GM12878 (cell line): ENCODE measurements at regions not wholly inside any gene's neighbourhood (a gene's known extent, or its start where the extent isn't known, plus 50 kb on each side); places are given as distances from the start of the nearest gene placed in this dataset.

Source experiments
- BCL3 ChIP-seq: IDR thresholded peaks from 2 replicates; pipeline ENCODE4 v1.6.1; 2011; ENCODE audit warnings: borderline replicate concordance, low read depth, mild to moderate bottlenecking, moderate library complexity, low read length; ENCODE audit not compliant: insufficient read depth, poor library complexity, severe bottlenecking
- ELK1 ChIP-seq: IDR thresholded peaks from 2 replicates; pipeline ENCODE4 v1.6.1; 2012; ENCODE audit warnings: low read depth, low read length, improper control_type of control experiment
- IRF3 ChIP-seq: fragments of 450-650 bp; IDR thresholded peaks from 2 replicates; pipeline ENCODE4 v1.6.1; 2014; ENCODE audit warnings: mild to moderate bottlenecking
- MYC ChIP-seq: IDR thresholded peaks from 2 replicates; pipeline ENCODE4 v1.6.1; 2011; ENCODE audit warnings: mild to moderate bottlenecking, low read length, moderate library complexity, inconsistent platforms; ENCODE audit not compliant: insufficient read depth, insufficient replicate concordance, insufficient read length, severe bottlenecking
- NBN ChIP-seq: fragments of 450-650 bp; IDR thresholded peaks from 2 replicates; pipeline ENCODE4 v1.6.1; 2016
- NR2C2 ChIP-seq: IDR thresholded peaks from 2 replicates; pipeline ENCODE4 v1.6.1; 2011; ENCODE audit warnings: borderline replicate concordance, low read depth; ENCODE audit not compliant: control insufficient read depth, insufficient read length
- PAX8 ChIP-seq: fragments of 450-650 bp; IDR thresholded peaks from 2 replicates; pipeline ENCODE4 v1.6.1; 2017; ENCODE audit warnings: mild to moderate bottlenecking, moderate library complexity
- PBX3 ChIP-seq: IDR thresholded peaks from 2 replicates; pipeline ENCODE4 v1.6.1; 2011; ENCODE audit warnings: mild to moderate bottlenecking, low read depth, low read length, moderate library complexity; ENCODE audit not compliant: insufficient replicate concordance
- PKNOX1 ChIP-seq: fragments of 450-650 bp; IDR thresholded peaks from 2 replicates; pipeline ENCODE4 v1.6.1; 2016; ENCODE audit warnings: mild to moderate bottlenecking
- POLR2A ChIP-seq: IDR thresholded peaks from 2 replicates; pipeline ENCODE4 v1.6.1; 2011; ENCODE audit warnings: low read depth, mild to moderate bottlenecking, low read length
- SIX5 ChIP-seq: IDR thresholded peaks from 2 replicates; pipeline ENCODE4 v1.6.1; 2011; ENCODE audit warnings: mild to moderate bottlenecking, low read depth, low read length, moderate library complexity; ENCODE audit not compliant: severe bottlenecking
- ZNF24 ChIP-seq: fragments of 450-650 bp; IDR thresholded peaks from 2 replicates; pipeline ENCODE4 v1.6.1; 2017; ENCODE audit warnings: antibody characterized with exemption, mild to moderate bottlenecking
- ZNF622 ChIP-seq: fragments of 450-650 bp; IDR thresholded peaks from 2 replicates; pipeline ENCODE4 v1.6.1; 2017; ENCODE audit warnings: mild to moderate bottlenecking, inconsistent platforms

GRCh38 chr1:228979774-228980173, 244.5 kb downstream of the RHOU start:
- TF ChIP-seq PAX8 (no peak), MYC (no peak), IRF3 (no peak), NR2C2 (no peak), ZNF24 (no peak), NBN (no peak), ZNF622 (no peak), POLR2A (no peak), ELK1 (no peak), PKNOX1 (no peak), SIX5 (no peak), PBX3 (no peak), BCL3 (no peak)
